Cardiac septum (tissue), 1 donor: ENCODE measurements at regions not wholly inside any gene's neighbourhood (a gene's known extent, or its start where the extent isn't known, plus 50 kb on each side); places are given as distances from the start of the nearest gene placed in this dataset.

Experiments
- DNase-seq: peaks from one replicate; pipeline ENCODE4 v3.0.0-alpha.2; 2020; ENCODE audit warnings: low spot score
- intact Hi-C: fragments of 100-400 bp; cut with DNase I; formaldehyde crosslinking; loops from one replicate; pipeline ENCODE4 v1.14.0; 2022
- donor health status: DM: no; HTN: no; CAD: no.

DNA sequence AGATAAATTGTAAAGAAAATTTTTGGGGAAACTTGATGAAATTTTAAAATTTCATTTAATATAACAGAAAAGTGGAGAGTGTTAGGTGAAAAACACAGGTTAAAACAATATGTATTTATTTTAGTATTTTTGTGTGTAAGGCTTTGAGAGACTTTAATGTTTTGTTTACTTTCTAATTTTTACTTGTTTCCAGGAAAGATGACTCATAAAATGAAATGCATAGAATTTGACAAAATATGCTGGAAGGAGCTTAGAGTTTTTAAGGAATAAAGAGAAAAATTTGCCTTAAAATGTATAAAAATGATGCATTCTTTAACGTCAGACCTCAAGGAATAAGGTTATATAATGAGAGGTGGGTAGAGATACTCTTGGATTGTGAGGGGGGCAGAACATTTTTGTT, 1205.1 kb upstream of the CNTN5 start:
- DNase-seq = no peak
- intact Hi-C loops = no loop called here

DNA sequence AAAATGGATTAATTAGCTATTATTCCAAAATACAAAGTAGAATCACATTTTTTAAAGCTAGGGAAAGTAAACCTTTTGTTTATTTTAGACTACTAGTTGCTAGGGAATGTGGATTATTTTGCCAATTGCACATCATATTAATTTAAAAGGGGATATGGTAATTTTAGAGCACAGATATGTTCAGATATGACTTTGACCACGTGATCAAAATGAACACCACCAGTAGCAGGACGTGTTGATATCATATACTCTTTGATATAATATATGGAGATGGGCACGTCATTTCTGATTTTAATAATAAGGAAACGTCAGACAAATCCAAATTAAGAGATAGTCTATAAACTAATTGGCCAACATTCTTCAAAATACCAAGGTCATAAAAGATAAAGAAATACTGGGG, 1188.3 kb upstream of the CNTN5 start:
- intact Hi-C loops = no loop called here
- no peak for DNase-seq

DNA sequence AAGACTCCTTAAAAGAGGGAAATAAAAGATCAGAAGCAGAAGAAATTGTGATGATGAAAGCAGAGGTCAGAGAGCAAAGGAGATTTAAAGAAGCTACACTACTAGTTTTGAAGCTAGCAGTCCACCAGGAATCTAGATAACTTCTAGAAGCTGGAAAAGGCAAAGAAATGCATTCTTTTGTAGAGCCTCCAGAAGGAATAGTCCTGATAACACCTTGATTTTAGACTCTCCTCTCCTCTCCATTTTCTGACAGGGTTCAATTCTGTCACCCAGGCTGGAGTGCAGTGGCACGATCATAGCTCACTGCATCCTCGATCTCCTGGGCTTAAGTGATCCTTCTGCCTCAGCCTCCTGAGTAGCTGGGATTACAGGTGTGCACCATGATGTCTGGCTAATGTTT, 1187.3 kb upstream of the CNTN5 start:
- intact Hi-C loops = no loop called here
- DNase-seq = no peak

DNA sequence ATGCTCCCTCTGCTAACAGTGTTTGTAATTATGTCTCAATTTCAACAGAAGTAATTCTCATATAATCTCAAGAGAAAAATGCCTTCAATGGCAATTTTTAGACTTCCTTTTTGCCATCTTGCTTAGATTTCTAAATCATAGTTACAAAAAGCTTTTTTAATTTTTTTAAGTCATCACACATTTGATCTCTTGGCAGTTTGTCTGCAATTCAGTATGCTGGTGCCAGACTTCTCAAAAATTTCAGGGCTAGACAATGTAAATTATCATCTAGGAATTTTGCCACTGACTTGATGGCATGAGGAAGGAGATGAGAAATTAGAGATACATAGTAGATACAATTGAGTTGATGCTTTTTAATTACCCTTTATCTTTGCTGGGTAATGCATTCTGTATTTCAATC, 1176.7 kb upstream of the CNTN5 start:
- DNase-seq = no peak
- intact Hi-C loops = no loop called here

DNA sequence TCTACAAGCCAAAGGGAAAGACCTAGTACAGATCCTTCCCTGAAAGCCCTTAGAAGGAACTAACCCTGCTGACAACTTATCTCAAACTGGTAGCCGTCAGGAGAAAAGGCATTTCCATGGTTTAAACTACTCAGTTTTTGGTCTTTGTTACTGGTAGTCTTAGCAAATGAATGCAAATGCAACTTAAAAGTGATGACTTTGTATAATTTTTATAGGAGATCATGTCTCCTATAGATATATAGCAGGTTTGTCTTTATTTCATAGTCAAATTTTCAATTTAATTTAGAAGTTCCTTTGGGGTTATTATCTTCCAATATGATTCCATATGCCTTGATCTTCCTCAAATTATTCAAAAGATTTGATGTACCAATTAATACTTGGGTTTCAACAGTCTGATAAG, 1173.0 kb upstream of the CNTN5 start:
- DNase-seq = no peak
- intact Hi-C loops = no loop called here

DNA sequence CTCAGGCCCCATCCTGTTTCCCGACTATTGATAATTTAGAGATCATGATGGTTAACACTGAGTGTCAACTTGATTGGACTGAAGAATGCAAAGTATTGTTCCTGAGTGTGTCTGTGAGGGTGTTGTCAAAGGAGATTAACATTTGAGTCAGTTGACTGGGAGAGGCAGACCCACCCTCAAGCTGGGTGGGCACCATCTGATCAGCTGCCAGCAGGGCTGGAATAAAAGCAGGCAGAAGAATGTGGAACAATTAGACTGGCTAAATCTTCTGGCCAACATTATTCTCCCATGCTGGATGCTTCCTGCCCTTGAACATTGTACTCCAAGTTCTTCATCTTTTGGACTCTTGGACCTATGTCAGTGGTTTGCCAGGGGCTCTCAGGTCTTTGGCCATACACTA, 1170.0 kb upstream of the CNTN5 start:
- no peak for DNase-seq

DNA sequence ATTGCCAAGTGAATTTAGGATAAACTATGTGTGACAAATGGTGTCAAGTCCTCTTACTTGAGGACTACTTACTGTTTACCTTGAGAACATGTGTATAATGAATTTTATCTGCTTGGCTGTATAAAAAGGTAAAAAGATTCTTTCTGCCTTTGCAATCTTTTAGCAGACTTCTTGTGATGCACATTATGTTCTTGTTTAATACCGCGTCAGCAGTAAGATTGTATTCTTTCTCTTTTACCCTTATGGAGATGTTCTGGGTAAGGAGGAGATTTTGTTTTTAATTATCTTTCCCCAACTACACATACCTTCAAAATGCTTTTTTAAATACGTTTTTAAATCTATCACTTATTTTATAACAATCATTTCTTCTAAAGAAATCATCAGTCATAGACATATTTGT, 1166.4 kb upstream of the CNTN5 start:
- intact Hi-C loops = no loop called here
- DNase-seq = no peak

More for the DNA sequence above, 1170.0 kb upstream of the CNTN5 start:
- intact Hi-C loops = no loop called here

DNA sequence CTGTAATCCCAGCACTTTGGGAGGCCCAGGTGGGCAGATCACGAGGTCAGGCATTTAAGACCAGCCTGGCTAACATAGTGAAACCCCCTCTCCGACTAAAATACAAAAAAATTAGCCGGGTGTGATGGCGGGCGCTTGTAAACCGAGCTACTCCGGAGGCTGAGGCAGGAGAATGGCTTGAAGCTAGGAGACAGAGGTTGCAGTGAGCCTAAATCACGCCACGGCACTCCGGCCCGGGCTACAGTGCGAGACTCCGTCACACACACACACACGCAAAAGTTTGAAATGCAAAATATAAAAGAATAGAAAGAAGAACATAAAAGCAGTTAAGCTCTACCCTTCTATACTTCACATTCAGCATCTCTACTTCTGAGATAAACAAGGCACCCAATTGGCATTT, 1165.9 kb upstream of the CNTN5 start:
- intact Hi-C loops = no loop called here
- DNase-seq = no peak

DNA sequence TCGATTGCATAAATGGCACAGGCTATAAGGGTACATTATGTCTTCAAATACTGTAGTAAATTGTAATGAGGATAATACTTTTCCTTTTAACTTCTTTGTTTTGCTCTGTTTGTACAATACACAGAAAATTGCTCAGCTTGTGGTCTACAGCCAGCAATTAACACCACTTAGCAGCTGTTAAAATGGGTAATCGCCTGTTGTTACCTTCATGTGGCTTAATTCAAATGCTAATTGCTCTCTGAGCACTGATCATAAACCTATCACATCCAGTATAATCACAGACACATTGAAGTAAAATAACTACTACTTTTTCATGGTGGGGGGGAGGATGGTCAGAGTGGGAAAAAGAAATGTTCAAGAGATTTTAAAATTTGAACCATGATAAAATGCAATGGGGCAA, 1164.1 kb upstream of the CNTN5 start:
- DNase-seq = no peak

DNA sequence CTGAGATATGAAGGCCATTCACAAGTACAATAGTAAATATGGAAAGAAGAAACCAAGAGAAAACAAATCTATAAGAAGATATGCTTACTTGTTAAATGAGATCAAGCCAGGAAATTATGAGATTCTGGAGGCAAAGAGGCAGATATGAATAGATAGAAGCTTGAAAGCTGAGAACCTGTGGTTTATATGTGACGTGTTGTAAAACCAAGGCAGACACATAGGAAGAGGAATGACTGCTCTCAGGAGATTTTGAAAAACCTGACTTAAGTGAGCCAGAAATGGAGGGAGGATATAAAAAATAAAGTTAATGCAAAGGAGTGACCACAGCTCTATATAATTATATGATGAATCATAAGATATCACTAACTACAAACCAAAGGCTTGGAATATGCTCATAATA, 1160.5 kb upstream of the CNTN5 start:
- intact Hi-C loops = no loop called here

More for the DNA sequence above, 1164.1 kb upstream of the CNTN5 start:
- intact Hi-C loops = no loop called here

DNA sequence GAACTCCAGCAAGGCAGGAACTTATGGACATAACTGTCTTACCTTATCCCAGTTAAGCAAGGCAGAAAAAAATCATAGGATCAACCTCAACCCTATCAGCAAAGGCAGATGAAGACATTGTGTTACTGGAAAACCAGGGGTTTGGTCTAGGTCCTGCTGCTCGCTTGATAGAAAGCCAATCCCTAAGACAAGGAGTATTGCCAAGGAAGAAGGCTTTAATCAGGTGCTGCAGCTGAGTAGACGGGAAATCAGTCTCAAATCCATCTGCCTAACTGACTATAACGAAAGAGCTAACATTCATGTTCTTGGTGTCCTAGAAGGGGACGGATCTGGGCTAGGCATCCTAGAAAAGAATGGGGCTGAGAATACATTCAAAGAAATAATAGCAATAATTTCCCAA, 1158.7 kb upstream of the CNTN5 start:
- intact Hi-C loops = no loop called here
- no peak for DNase-seq

More for the DNA sequence above, 1160.5 kb upstream of the CNTN5 start:
- no peak for DNase-seq

DNA sequence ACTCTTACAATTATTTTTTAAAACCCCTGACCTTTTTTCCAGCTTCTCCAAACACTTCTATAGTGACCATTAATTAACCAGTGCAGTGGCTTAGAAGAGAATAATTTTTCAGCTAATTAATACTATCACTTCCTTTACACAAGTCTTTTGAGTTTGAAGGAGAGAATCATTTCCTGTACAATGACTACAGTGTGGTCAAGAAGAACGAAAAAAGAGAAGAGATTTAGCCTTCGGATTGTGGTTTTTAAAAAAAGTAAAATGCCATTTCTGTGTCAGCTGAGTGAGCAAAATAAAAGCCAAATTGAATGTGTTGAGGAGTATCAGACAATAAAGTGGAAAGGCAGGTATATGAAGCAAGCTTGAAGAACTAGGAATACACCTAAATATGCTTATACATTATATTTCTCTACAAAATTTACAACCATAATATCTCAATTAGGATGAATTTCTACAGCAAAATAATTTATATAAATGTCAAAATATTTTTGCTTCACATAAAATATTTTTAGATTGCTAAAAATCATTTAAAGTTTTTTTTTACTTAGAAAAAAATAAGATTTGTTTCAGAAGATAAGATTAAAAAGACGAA, 1155.2 kb upstream of the CNTN5 start:
- intact Hi-C loops = no loop called here
- no peak for DNase-seq

DNA sequence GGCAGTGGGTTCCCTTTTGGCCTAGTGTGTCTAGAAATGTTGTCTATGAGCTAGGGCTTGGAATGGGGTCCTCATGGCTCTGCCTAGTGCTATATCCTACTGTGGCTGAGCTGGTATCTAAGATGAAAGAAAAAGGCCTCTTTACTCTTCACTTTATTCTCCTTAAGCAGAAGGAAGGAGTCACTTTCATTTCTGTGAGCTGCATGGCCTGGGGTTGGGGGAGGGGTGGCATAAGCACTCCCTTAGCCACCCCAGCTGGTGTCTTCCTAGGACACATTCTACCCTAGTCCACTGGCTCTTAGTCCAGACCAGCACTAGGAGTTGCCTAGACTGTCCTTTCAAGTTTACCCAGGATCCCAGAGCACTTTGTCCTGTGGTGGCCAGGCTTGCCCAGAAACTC, 1148.9 kb upstream of the CNTN5 start:
- no peak for DNase-seq
- intact Hi-C loops = no loop called here

DNA sequence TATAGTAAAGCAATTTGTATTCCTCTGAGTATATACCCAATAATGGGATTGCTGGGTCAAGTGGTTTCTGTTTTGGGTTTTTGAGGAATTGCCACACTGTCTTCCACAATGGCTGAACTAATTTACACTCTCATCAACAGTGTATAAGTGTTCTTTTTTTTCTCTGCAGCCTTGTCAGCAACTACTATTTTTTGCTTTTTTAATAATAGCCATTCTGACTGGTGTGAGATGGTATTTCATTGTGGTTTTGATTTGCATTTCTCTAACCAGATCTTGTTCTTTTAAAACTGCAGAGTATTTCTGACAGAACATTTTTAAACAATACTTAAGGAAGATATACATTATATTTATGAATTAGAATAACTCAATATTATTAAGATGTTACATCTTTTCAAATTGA, 1140.5 kb upstream of the CNTN5 start:
- intact Hi-C loops = no loop called here
- DNase-seq = no peak

DNA sequence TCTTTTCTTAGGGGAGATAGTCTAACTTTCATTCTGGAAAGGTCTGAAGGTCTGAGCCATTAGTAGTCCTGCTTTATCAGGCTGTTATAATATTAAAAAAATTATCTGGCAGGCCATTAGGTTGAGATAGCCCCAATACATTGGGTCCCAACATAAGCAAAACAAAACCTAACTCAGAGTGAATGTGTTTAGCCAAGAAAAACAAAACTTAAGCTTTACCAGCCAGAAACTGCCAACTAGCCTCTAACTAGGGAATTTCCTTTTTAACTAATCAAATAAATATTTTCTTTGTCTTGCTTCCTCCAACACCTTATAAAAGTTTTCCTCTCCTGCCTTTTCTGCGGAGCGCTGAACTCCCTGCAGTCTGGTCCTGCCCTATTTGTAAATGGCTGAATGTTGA, 1137.7 kb upstream of the CNTN5 start:
- intact Hi-C loops = no loop called here
- no peak for DNase-seq

DNA sequence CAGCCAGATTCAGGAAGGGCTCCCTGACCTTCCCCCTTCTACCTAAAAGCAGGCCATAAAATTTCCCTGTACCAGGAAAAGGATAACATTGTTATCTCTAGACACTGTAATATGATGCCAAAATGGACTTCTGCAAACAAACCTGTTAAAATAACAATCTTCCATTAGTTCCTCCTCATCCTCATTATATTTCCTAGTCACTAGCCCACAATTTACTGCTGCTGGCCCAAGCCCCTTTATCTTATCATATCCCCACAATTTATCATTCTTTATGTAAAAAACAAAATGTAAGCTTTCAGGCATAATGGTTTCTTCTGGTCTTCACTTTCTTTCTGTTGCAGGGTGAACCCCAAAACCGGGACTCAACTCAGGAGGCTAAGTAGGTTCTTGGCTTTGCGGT, 1132.1 kb upstream of the CNTN5 start:
- DNase-seq = no peak
- intact Hi-C loops = no loop called here

DNA sequence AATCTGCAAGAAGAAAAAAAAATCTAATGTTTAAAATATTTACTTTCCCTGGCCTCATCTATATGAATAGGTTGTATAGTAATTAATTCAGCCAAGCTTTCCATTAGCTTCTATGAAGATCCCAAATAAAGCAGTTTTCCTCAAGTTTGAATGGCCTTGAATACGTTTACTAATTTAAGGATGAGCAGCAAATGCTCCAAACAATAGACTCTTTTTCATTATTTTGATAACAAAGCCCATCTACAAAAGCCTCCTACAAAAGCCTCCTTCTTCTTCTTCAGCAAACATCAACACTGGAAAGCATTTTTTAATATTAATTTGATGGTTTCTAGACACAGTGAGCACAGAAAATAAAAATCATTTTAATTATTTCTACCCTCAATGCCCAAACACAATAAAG, 1130.3 kb upstream of the CNTN5 start:
- no peak for DNase-seq
- intact Hi-C loops = no loop called here

DNA sequence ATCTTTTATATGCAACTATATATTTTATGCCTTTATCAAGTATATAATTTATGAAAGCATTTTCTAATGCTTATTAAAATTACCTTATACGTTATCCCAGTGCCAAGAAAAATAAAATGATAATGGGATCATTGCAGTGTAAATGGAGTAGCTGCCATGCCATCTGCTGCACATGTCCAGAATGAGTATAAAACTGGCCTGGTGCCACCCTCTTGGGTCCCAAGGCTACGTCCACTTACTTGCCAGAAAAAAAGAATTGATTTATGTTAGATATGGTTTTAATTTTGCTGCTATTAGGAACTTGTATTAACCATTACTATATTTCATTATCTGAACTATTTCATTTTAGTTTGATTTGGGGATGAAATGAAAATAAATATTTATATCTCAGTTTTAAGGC, 1127.1 kb upstream of the CNTN5 start:
- no peak for DNase-seq
- intact Hi-C loops = no loop called here

DNA sequence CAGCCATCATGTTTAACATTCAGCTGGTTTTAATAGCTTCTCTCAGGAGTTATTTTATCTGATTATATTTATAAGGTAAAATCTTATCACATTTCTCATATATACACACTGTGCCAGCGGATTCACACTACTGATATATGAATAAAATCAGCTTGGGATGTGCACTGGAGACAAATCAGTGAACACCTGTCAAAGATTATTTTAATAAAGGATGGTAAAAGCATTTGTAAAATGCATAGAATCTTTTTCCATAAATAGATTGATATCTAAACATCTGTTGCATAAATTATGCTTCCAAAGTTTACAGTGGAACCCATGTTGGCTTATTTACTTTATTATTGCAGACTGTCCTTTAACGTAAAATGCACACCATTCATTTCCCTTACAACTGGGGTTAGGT, 1125.8 kb upstream of the CNTN5 start:
- intact Hi-C loops = no loop called here
- no peak for DNase-seq

DNA sequence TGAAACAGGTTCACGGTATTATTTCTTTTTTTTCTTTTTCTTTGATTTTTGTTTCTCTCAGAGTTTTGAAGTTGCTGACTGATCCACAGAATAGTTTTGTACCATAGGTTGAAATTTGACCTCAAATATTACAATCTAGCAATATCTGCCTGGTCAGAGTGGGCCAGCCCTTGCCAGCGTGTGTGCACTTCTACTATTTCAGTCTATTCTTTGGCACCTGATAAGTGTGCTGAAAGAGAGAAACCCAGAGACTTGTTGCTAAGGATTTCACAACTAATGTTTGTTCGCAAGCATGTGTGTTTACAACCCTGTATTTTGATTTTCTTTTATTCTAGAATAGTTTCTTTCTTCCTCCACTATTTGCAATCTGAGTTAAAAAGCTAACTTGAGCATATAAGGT, 1125.2 kb upstream of the CNTN5 start:
- intact Hi-C loops = no loop called here
- no peak for DNase-seq

DNA sequence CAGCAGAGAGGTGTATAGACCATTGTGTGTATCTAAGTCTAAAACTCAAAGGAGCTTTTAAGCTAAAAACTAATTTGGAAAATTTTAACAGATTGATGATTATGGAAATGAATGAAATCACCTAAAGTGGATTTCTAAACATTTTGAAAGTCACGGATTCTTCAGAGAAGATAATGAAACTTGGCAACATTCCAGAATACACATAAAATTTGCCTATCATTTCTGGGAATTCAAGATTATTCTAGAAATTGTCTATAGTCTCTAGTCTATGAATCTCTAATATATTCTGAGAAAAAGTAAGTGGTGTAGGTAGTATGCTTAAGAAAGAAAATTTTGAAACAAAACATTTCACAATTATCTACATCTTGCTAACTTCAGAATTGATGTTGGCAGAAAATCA, 1117.9 kb upstream of the CNTN5 start:
- intact Hi-C loops = no loop called here
- DNase-seq = no peak

DNA sequence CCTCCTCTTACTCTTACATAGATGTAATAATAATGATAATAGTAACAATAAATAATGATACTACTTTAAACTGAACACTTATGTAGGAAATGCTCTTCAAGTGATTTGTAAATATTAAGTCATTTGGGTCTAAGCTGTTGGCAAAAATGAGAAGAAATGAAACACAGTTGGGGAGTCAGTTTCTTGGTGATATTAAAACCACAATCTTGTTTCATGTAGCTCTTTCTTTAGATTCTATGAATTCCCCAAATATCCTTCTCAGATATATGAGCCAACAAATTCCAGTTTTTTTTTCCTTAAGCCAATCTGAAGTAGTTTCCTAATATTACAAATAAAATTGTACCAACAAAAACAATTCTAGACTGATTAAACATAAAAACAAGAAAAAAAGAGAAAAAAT, 1115.6 kb upstream of the CNTN5 start:
- intact Hi-C loops = no loop called here
- DNase-seq = no peak

DNA sequence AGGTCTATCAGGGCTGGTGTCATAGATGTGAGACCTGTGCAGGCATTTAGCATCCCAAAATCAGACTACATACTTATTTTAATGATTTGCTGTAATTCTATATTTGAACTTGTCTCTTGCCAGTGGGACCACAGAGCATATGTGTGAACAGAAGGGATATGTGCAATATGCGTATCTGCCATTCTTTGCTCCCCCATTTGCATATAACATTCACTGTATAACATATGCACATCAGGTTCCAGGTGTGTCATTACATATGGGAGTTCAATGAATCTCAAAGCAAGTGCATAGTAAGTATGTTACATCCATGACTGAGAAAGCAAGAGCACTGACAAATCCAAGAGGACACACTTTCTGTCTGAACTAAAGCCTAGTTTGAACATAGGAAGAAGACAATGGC, 1115.1 kb upstream of the CNTN5 start:
- intact Hi-C loops = no loop called here
- no peak for DNase-seq
